MM.1S (cell line): ENCODE measurements at regions not wholly inside any gene's neighbourhood (a gene's known extent, or its start where the extent isn't known, plus 50 kb on each side); places are given as distances from the start of the nearest gene placed in this dataset.

Experiments
- DNase-seq: peaks from one replicate; pipeline ENCODE4 v3.0.0-alpha.2; 2015
- H2AFZ ChIP-seq: fragments of 300-600 bp; sonication (generic); 2 replicates; pipeline ENCODE4 v1.6.0; 2016; ENCODE audit warnings: antibody characterized with exemption, low read length
- H3F3A ChIP-seq: fragments of 300-600 bp; sonication (generic); 2 replicates; pipeline ENCODE4 v1.6.1; 2016; ENCODE audit warnings: mild to moderate bottlenecking, antibody characterized with exemption, low read length, moderate library complexity, mixed read lengths; ENCODE audit not compliant: insufficient read depth
- H3K27ac ChIP-seq: fragments of 300-600 bp; sonication (generic); 2 replicates; pipeline ENCODE4 v1.5.1; 2016; ENCODE audit warnings: mild to moderate bottlenecking, low read length
- H3K27me3 ChIP-seq: fragments of 300-600 bp; sonication (generic); replicated peaks from 2 replicates; pipeline ENCODE4 v1.6.0; 2016; ENCODE audit warnings: low read length; ENCODE audit not compliant: insufficient read depth
- H3K36me3 ChIP-seq: fragments of 300-600 bp; sonication (generic); replicated peaks from 2 replicates; pipeline ENCODE4 v1.6.1; 2016; ENCODE audit warnings: mild to moderate bottlenecking, low read length, mixed read lengths; ENCODE audit not compliant: insufficient read depth
- H3K4me1 ChIP-seq: fragments of 300-600 bp; sonication (generic); 2 replicates; pipeline ENCODE4 v1.6.1; 2016; ENCODE audit warnings: low read length, mixed read lengths
- H3K4me2 ChIP-seq: fragments of 300-600 bp; sonication (generic); 2 replicates; pipeline ENCODE4 v1.6.0; 2016; ENCODE audit warnings: low read depth, low read length
- H3K4me3 ChIP-seq: fragments of 300-600 bp; sonication (generic); 2 replicates; pipeline ENCODE4 v1.5.1; 2016; ENCODE audit warnings: low read length, mixed read lengths
- H3K79me2 ChIP-seq: fragments of 300-600 bp; sonication (generic); 2 replicates; pipeline ENCODE4 v1.6.1; 2016; ENCODE audit warnings: mixed run types, low read length, mixed read lengths
- H3K9ac ChIP-seq: fragments of 300-600 bp; sonication (generic); 2 replicates; pipeline ENCODE4 v1.6.1; 2016; ENCODE audit warnings: low read length, mixed read lengths
- H3K9me2 ChIP-seq: fragments of 300-600 bp; sonication (generic); replicated peaks from 2 replicates; pipeline ENCODE4 v1.6.1; 2016; ENCODE audit warnings: mild to moderate bottlenecking, low read length, mixed read lengths; ENCODE audit not compliant: insufficient read depth
- H3K9me3 ChIP-seq: fragments of 300-600 bp; sonication (generic); replicated peaks from 2 replicates; pipeline ENCODE4 v1.6.1; 2016; ENCODE audit warnings: mild to moderate bottlenecking, low read length, mixed read lengths; ENCODE audit not compliant: insufficient read depth
- H4K20me1 ChIP-seq: fragments of 300-600 bp; sonication (generic); 2 replicates; pipeline ENCODE4 v1.6.1; 2016; ENCODE audit warnings: mild to moderate bottlenecking, low read length, moderate library complexity, mixed read lengths; ENCODE audit not compliant: insufficient read depth
- CTCF ChIP-seq: fragments of 300-600 bp; sonication (generic); IDR thresholded peaks from 2 replicates; pipeline ENCODE4 v1.5.1; 2016; ENCODE audit warnings: antibody characterized with exemption, low read length, mixed read lengths
- EZH2 ChIP-seq: fragments of 300-600 bp; sonication (generic); optimal IDR thresholded peaks from 2 replicates; pipeline ENCODE3; 2017; ENCODE audit warnings: low read depth, mild to moderate bottlenecking, antibody characterized with exemption, low read length, mixed read lengths
- EZH2phosphoT487 ChIP-seq: fragments of 300-600 bp; sonication (generic); IDR thresholded peaks from 2 replicates; pipeline ENCODE4 v1.6.1; 2018; ENCODE audit warnings: antibody characterized with exemption, low read length

DNA sequence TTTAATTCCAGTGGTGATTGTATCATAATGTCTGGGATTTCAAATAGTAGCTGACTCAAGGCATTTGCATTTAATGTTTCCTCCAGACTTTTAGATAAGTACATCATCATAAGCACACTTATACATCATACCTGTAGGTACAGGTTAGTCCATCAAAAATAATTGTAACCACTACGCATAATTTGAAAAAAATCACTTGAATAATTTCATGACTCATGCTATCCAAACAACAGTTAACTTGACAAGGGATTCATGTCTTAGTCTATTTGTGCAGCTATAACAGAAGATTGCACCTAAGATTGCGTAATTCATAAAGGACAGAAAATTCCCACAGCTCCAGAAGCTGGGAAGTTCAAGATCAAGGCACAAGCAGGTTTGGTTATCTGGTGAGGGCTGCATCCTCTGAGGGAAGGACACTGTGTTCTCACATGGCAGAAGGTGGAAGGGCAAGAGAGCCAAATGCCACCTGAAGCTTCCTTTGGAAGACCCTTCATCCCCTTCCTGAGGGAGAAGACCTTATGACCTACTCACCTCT lies 801.7 kb upstream of the BRINP3 start:
- Histone ChIP-seq H3K27ac (no peak overlapping the region), H3K4me2 (no peak overlapping the region), H3K79me2 (no peaks in the 10 kb centered on the region), H3F3A (no peaks in the 10 kb centered on the region), H3K9me3 (no peaks in the 10 kb centered on the region), H3K9me2 (no peaks in the 10 kb centered on the region), H3K9ac (no peak overlapping the region), H3K36me3 (no peaks in the 10 kb centered on the region), H2AFZ (no peak overlapping the region), H4K20me1 (no peaks in the 10 kb centered on the region), H3K4me1 (no peaks in the 10 kb centered on the region), H3K4me3 (no peak overlapping the region), H3K27me3 (no peaks in the 10 kb centered on the region)
- TF ChIP-seq EZH2 (no peak), EZH2phosphoT487 (no peak), CTCF (no peak)
- DNase-seq, result no peak

GRCh38 chr1:191284175-191284574 lies 806.5 kb upstream of the BRINP3 start:
- no peaks in the 10 kb centered on the region for H3F3A ChIP-seq
- TF ChIP-seq EZH2phosphoT487 (no peak), EZH2 (no peak), CTCF (no peak)
- no peaks in the 10 kb centered on the region for H3K36me3 ChIP-seq

DNA sequence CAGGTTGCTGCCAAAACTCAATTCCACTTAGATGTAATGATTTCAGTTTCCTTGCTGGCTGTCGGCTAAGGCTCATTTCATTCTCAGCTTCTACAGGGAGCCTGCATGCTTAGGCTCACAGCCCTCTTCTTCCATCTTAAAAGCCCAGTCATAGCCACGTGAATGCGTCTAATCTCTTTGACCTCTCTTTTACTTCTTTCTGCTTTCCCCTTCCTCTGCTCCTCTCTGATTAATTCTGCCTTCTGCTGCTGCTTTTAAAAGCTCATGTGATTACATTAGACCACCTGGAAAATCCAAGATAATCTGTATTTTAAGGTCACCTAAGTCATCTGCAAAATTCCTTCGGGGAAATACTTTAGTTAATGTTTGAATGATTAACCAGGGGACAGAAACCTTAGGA lies 812.8 kb upstream of the BRINP3 start:
- TF ChIP-seq CTCF (no peak), EZH2phosphoT487 (no peak), EZH2 (no peak)
- Histone ChIP-seq H4K20me1 (no peaks in the 10 kb centered on the region), H2AFZ (no peak overlapping the region), H3K4me2 (no peak overlapping the region), H3K4me3 (no peak overlapping the region), H3K9me2 (no peaks in the 10 kb centered on the region), H3K9ac (no peak overlapping the region), H3F3A (no peaks in the 10 kb centered on the region), H3K36me3 (no peaks in the 10 kb centered on the region), H3K4me1 (no peaks in the 10 kb centered on the region), H3K79me2 (no peaks in the 10 kb centered on the region), H3K27me3 (no peaks in the 10 kb centered on the region), H3K9me3 (no peaks in the 10 kb centered on the region), H3K27ac (no peak overlapping the region)
- DNase-seq, result no peak

More at GRCh38 chr1:191284175-191284574, 806.5 kb upstream of the BRINP3 start:
- H3K79me2 ChIP-seq, result no peaks in the 10 kb centered on the region
- no peaks in the 10 kb centered on the region for H3K27me3 ChIP-seq
- no peaks in the 10 kb centered on the region for H3K9me3 ChIP-seq
- H3K4me1 ChIP-seq, result no peaks in the 10 kb centered on the region
- H3K4me2 ChIP-seq, result no peak overlapping the region
- H3K9me2 ChIP-seq, result no peaks in the 10 kb centered on the region
- H3K27ac ChIP-seq, result no peak overlapping the region
- no peak overlapping the region for H3K9ac ChIP-seq
- no peak overlapping the region for H3K4me3 ChIP-seq
- no peaks in the 10 kb centered on the region for H4K20me1 ChIP-seq
- no peak overlapping the region for H2AFZ ChIP-seq
- no peak for DNase-seq
